Femur (tissue), 1 donor: ENCODE measurements at regions not wholly inside any gene's neighbourhood (a gene's known extent, or its start where the extent isn't known, plus 50 kb on each side); places are given as distances from the start of the nearest gene placed in this dataset.
"Not testable (repeated sequence)": the region's sequence is repeated elsewhere in the genome, so short reads cannot be mapped to it uniquely, and the experiment has no call there.

Source experiments
- DNase-seq: peaks from one replicate; pipeline ENCODE4 v3.0.0-alpha.2; 2017

DNA sequence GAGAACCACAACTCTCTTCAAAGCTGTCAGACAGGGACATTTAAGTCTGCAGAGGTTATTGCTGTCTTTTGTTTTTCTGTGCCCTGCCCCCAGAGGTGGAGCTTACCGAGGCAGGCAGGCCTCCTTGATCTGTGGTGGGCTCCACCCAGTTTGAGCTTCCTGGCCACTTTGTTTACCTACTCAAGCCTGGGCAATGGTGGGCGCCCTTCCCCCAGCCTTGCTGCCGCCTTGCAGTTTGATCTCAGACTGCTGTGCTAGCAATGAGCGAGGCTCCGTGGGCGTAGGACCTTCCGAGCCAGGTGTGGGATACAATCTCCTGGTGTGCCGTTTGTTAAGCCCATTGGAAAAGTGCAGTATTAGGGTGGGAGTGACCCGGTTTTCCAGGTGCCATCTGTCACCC lies 822.1 kb downstream of the KCNMA1 start:
- DNase-seq, result not testable (repeated sequence)

DNA sequence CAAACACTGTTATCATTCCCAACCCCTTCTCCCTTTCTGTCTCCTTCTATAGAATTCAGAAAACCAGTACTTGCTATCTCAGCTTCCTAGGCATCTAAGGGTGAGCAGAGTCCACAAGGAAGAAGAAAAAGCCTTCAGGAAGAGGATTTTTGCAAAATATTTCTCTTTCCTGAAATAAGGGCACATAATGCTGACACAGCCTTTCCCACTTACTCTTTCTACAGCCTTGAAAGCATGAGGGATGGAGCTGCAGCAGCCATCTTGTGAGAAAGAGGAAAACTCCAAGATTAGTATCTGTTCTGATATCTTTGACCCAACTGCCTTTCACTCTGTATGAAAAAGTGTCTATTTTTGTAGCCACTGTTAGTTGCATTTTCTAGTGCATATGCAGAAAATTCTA lies 826.2 kb downstream of the KCNMA1 start:
- DNase-seq, result no peak

DNA sequence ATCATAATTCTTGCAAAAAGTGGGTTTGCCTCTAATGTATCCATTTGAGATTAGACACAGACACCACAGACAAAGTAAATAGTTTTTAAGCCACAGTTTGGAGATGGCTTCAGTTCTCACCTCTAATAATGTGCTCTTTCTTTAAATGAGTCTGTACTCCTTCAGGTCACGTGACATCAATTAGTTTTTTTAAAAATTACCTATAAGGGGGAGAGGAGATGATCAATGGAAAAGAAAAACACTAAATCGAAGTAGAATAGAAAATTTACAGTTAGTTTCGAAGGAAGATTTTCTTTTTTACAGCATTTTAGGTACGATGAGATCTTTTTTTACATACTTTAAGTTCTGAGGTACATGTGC lies 849.2 kb downstream of the KCNMA1 start:
- no peak for DNase-seq

DNA sequence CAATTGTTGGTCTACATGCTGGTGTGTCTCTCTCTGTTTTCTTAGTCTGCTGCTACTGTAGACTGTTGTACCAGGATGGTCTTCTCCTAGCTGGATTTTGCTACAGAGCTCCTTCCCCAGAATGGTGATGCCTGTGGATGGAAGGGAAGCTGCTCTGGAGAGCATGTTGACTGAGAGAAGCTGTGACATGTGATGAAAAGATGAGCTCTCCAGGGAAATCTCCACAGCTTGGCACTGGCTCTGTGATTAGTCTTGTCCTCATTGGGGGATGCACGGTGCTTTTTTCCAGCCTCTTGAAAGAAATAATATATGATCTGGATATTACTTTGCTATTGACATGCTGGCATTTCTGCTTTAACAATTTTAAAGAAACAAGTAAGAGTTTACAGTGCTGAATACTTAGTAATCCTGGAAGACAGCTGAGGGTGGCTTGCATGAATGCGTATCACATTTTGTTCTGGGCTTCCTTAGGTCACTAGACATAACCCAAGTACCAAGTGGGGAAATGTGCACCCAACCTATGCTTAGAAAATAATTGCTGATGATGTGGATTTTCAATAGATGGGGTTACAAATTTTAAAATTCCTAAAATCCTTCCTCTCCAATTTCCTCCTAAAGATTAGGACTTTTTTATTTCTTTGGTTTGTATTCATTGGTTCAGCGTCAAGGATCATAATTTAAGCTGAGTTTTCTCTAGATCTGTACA lies 849.7 kb downstream of the KCNMA1 start:
- DNase-seq, result no peak

DNA sequence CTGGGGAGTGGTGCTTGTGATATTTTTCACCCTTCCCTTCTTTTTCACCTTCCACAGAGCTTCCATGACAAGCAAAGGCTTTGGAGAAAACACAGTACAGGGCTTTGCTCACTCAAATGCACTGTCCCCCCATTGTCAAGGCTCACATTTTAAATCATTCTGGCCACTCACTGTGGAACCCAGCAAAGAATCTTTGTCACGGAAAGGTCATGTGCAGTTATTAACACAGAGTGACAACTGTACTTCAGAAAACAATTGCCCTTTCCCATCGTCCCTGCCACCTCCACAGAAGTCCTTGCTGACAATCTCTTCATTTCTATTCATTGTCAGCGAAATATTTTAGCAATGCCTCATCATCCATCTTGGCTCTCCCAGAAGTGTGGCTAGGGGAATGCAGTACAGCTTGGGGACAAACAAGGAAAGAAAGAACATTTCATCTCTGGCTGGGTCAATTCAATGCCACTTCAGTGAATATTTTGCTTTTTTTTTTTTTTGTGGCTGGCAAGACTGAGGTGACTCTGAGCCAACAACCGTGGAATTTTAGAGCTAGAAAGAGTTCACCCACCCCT lies 851.0 kb downstream of the KCNMA1 start:
- DNase-seq, result no peak

DNA sequence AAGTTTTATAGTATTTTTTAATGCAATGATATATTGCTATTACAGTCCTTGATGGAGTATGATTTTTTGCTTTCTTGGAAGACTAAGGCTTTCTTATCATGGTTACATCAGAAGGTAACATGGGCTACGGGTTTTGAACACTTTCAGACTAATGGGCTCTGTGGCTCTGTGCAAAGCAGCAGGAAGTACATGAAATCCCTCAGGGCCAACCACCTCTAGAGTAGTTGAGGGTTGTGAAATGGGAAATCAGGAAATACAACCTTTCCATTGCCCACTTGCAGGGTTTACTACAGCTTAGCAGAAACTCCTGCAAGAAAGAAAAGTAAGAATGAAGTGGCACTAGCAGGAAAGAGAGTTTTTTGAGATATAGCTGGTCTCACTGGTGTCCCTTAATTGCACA lies 853.5 kb downstream of the KCNMA1 start:
- DNase-seq, result no peak

DNA sequence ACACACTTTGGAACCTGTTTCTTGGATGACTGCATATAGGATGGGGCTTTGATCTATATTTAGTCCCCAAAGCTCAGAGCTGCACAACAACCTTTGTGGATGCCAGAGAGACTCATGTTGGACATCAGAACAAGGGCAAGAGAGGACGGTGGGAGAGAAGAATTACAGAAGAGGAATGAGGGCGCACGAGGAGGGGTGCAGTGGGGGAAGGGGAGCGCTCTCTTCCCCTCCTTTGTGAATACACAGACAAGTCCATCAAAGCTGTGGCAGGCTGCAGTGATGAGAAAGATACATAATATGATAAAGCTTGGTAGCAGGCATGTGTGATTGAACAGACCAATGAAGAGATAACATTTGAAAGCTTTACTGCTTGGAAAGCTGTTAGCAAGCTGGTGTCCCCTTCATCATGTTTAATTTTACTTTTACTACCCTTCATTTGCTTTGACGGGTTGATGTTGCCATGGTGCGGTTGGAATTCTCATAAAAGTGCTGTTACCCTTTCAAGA lies 857.8 kb downstream of the KCNMA1 start:
- DNase-seq, result no peak

DNA sequence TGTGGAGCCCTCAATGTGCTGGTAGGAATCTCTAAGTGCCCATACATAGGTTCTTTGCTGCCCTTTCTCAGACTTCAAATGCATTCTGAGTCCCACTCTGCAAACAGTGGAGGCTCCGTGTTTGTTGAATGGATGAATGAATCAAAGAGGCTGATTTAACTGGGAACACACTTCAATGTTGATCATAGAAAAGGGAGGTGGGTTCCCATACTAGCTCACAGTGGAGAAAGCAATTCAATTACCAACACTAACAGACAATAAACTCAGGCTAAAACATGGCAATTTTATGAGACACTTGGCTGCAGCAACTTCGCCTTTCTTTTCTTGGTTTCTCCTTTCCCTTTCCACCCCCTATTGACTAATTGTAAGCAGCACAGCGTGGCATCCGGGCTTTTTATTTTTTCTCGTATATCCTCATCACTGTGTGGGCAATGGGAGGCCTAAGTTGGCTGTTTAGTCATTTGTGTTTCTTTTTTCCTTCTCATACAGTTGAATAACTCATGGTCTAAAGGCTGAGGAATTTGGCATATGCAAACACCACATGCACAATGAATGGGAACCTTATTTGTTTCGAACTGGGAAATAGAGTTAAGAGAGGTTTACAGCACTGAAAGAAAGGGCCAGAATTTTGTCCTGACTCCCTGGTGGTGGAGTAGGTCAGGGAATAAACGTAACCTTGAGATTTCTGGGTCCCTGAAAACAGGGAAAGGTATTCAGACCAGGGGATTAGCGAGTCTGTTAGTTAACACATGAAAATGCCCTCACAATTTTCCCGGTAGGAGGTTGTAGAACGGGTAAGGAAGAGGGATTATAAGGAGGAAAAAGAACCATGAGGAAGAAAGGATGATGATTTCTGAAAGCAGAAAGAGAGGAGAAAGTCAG lies 858.5 kb downstream of the KCNMA1 start:
- DNase-seq, result no peak

DNA sequence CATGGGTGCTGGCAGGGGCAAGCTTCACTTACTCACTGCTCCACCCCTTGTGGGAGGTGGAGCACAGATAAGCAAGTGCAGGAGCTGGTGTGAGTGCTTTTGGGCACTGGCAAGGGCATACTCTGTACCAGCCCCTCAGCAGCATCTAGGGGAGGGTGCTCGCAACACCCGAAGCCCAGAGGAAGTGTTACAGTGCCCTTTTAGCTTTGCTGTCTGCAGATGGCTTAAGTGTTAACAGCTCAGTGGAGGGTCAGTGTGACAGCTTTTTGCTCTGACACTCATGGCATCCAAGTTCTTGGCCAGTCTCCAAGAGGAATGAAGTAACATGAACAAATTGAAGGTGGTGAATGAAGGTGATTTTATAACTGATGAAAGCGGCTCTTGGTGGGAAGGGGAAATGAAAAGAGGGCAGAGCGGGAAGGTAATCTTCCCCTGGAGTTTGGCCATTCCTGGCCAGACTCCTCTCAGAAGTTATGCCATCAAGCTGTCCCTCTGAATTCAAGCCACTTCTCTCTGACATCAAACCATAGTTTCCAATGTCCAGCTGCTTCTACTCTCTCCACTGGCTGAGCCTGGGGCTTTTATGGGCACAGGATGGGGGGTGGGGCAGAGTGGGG lies 862.5 kb downstream of the KCNMA1 start:
- DNase-seq, result no peak

DNA sequence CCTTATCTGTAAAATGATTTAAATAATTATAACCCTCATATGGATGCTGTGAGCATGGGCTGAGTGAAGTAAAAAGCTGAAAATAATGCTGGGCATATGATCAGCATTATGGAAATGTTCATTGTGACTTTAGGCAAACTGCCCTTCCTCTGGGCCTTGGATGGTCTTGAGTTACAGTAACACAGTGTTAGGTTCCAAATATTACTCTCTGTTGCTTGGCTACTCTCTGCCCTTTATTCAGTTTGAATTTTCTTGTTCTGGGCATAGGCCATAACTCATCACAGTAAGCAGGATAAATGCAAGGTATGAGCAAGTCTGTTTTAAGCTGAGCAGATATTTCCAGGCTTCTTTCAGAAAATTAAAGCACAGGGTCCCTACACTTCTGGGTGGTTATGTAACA lies 868.0 kb downstream of the KCNMA1 start:
- DNase-seq, result peak; percentile 36

DNA sequence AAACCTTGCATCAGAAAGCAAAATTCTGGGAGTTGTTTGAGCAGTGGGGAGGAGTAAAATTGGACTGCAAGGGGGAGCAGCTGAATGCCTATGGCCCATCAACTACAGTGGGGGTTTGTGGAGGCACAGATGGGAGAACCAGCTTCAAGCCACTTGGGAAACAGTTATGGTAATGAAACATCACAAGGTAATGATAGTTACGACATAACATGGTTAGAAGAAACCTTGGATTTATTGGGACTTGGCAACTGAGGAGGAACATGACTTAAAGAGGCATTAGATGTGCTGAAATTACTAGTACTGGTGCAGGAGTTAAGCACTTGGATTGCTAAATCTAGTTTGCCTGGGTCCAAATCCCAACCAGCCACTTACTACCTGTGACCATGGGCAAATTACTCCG lies 868.4 kb downstream of the KCNMA1 start:
- DNase-seq, result no peak

DNA sequence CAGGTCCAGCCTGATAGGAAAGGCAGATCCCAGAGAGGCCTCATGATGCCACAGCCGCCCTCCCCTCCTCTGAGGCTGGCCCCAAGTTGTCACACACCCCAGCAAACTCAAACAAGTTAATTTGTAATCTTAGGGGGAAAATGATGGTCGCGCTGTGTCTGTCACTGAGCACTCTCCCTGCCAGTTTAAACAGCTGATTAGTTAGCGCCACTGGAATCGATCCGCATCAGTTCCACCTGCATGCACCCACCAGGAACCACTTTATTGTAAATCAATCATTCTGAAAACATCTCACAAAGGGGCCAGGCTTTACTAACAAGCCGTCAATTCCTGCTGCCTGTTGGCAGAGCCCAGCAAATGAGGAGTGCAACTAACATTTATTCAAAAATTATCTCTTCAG lies 870.9 kb downstream of the KCNMA1 start:
- no peak for DNase-seq

DNA sequence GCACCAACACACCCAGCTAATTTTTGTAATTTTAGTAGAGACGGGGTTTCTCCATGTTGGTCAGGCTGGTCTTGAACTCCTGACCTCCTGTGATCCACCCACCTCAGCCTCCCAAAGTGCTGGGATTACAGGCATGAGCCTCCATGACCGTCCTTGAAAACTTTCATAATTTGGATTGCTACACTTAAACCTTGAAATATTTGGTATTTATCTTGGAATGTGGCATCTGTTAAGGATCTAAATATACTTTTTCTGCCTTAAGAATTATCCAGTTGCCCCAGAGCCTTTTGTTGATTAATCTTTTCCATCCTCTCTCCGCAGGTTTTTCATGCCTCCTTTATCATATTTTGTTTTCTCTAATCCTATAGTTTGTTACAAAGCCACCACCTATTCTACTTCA lies 872.7 kb downstream of the KCNMA1 start:
- not testable (repeated sequence) for DNase-seq

DNA sequence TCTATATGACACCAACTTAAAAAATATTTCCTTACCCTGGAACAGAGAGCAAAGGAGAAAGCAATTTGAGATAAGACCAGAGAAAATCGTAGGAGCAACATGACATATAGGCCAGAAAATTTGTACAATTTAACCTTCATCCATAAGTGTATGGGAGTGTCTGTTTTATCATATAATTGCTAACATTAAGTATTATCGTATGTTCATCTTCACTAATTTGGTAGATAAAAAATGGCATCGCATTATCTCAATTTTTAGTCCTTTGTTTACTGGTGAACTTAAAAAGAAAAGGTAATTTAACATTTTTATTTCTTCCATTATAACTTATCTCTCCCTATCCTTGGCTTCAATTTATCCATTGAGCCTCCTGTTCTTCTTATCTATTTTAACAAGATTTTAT lies 873.4 kb downstream of the KCNMA1 start:
- no peak for DNase-seq

DNA sequence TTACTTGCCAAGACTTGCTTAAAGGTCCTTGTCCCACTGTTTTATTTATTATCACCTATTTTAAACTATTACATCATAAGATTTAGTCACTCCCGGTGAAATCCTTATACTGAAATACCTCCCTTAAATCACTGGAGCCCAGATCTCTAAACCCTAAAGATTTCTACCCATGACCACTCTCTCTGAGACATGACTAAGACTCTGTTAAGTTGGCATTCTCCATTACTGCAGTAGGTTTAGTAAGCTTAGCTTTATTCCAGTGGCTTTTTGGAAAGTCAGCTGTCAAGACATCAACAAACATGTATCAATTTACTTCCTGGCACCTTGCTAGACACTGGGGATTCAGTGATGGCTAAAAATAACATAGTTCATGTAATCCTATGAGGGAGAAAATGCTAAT lies 874.2 kb downstream of the KCNMA1 start:
- no peak for DNase-seq

DNA sequence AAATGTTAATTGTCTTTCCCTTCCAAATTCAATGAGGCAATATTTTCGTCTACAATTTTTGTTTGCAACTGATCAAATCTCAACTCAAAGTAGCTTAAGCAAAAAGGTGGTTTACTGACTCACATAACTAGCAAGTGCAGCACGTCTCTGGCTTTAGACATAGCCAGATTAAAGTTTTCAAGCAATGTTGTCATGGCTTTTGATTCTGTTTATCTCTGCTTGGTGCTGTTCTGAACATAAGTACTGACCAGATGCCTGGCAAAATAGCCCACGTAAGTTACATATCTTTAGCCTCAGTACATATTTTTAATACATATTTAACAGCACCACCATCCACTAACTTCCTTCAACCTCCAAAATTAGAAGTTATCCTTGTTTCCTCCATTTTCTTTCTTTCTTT lies 877.9 kb downstream of the KCNMA1 start:
- no peak for DNase-seq

DNA sequence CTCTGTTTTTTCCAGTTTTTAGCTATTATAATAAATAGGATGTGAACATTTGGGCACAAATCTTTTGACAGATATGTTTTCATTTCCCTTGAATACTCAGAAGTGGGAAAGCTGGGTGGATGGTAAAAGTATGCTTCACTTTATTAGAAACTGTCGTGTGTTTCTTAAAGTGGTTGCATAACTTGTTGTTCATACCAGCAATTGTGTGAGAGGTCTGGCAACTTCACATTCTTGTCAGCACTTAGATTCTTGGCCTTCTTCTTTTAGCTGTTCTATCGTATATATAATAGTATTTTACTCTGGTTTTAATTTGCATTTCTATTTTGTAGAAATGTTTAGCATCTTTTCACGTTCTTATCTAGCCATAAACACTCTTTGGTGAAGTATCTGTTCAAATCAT lies 894.4 kb downstream of the KCNMA1 start:
- no peak for DNase-seq

DNA sequence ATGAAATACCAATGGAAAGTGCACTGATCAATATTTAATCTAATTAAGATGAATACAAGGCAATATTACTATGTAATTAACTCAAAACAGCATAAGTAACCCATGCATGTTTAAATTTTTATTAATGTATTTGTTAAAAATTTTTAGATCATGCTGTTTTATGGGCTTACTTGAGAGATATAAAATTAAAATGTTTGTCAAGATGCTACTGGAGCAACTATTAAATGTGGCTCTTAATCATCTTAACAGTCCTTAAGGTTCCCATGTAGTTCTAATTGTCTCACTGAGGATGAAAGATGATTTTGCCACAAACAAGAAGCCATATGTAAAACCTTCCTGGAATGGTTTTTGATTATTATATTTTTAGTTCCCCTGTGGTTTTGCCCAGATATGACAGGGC lies 897.1 kb downstream of the KCNMA1 start:
- DNase-seq, result no peak

DNA sequence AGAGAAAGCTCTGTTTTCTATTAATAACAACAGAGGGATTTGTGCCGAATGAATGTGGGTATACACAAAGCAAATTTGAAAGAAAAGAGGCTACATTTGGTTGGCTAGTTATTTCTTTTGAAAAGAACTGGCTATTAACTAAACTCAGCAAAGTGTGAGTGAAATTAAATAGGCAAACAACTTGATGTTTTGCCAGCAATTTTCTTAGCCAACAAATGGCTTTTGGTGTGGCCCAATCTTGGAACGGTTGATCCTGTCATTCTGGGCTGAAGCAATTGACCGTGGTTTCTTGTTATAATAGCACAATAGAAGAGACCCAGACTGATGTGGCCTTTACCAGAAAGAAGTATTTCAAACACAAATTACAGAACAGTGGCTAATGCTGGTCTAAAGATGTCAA lies 898.6 kb downstream of the KCNMA1 start:
- no peak for DNase-seq

DNA sequence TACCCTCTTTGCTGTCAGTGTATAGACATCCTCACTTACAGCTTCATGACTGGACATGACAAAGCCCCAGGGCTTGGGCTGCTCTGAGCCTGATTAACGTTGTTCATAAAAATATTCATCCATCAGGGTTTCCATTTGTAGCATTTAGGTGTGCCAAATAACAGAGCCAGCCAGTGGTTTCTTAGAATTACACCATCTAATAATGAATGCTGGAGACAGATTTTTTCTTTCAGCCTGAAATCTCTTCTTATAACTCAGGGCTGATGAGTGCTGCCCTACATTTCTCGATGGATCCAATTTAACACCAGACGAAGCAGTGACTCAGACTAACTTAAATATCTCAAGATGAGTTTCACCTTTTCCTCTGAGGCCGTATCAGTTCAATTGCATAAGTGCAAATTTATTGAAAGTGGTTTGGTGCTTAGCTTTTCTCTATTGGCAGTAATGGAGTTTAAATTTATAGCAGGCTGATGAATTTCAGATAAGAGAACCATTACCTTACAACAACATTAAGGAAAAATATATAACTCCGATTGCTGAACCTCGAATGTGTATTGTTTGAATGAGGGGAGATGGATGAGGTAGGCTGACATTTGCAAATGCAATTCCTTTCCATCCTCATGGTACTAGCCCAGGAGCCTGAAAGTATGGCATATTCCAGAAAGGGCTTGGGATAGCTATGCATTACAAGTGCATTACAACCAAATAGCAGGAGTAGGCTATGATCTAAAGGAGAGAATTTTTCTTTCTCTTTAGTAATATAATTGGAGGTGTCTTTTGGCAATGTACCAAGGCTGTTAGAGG lies 900.6 kb downstream of the KCNMA1 start:
- DNase-seq, result no peak

DNA sequence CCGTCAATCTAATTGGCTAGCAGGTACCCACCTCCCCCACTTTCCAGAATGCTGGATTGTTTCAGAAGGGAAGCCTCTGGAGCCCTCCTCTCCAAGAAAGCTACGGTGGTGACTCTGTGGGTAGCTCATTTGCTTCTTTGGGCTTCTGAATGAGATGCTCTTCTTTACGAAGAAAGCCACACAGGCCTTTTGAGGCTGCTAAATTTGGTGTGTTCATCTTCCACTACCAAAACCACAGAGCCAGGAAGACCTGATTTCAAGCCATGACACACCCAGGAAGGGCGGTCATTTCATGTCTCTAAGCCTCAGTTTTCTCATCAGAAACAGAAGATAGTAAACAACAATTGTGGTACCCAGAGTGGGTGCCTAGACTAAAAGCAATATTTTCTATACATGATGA lies 901.2 kb downstream of the KCNMA1 start:
- no peak for DNase-seq

DNA sequence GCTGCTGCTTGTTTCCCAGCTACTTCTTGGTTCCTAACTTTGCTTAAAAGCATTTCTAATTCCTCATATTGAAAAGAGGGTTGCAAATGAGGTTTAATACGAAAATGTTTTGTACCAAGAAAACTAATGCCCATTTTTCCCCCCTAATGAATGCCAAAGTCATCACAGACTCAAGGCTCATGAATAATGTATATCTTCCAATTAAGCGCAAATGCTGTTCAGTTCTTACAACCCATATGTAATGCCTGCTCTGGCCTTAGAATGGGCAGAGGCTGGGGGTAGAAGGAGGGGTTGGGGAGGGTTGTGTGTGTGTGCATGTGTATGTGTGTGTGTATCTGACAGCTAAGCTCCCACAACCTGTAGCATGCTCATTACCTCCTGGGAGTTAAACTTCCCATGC lies 901.7 kb downstream of the KCNMA1 start:
- no peak for DNase-seq
